Right ventricle myocardium inferior (tissue), 1 donor: ENCODE measurements at regions not wholly inside any gene's neighbourhood (a gene's known extent, or its start where the extent isn't known, plus 50 kb on each side); places are given as distances from the start of the nearest gene placed in this dataset.
"Not testable (repeated sequence)": the region's sequence is repeated elsewhere in the genome, so short reads cannot be mapped to it uniquely, and the experiment has no call there.

Source experiments
- ATAC-seq: fragments of 200-7000 bp; cut with Tn5 transposase; one replicate; pipeline ENCODE4 v1.9.1; 2020; ENCODE audit warnings: mild to moderate bottlenecking, moderate library complexity
- DNase-seq: peaks from one replicate; pipeline ENCODE4 v3.0.0; 2021; ENCODE audit errors: missing footprints
- intact Hi-C: fragments of 100-400 bp; cut with DNase I; formaldehyde crosslinking; loops from one replicate; pipeline ENCODE4 v1.11.0; 2022
- donor health status: DM: no; HTN: yes; CAD: no; lungs with severe emphysema.

- DNase-seq, ATAC-seq, intact Hi-C loops: not testable (repeated sequence)
Measured at GRCh38 chr16:29578898-29579297, 72.7 kb upstream of the NPIPB12 start.

- DNase-seq, intact Hi-C loops, ATAC-seq: not testable (repeated sequence)
Measured at GRCh38 chr16:29581764-29582163, 75.6 kb upstream of the NPIPB12 start.

GRCh38 chr16:29591919-29592318 is 71.1 kb upstream of the SPN start:
- ATAC-seq, DNase-seq, intact Hi-C loops: not testable (repeated sequence)

GRCh38 chr16:29594269-29594925 is 68.7 kb upstream of the SPN start:
- ATAC-seq (peak; percentile 89), DNase-seq (peak; percentile 88)
- intact Hi-C loops: not testable (repeated sequence)

- DNase-seq (peak; percentile 97), ATAC-seq (peak; percentile 97)
- intact Hi-C loops: not testable (repeated sequence)
Measured at GRCh38 chr16:29594926-29595838, 67.9 kb upstream of the SPN start.

- DNase-seq, ATAC-seq, intact Hi-C loops: not testable (repeated sequence)
Measured at GRCh38 chr16:29597030-29597429, 66.0 kb upstream of the SPN start.

- DNase-seq, ATAC-seq, intact Hi-C loops: not testable (repeated sequence)
Measured at GRCh38 chr16:29600111-29601000, 62.7 kb upstream of the SPN start.

- DNase-seq, intact Hi-C loops, ATAC-seq: not testable (repeated sequence)
Measured at GRCh38 chr16:29602247-29602625, 60.8 kb upstream of the SPN start.

GRCh38 chr16:29602683-29603088 is 60.4 kb upstream of the SPN start:
- ATAC-seq: peak; percentile 32
- DNase-seq, intact Hi-C loops: not testable (repeated sequence)

GRCh38 chr16:29604631-29605549 is 58.2 kb upstream of the SPN start:
- DNase-seq, intact Hi-C loops: not testable (repeated sequence)
- ATAC-seq: peak; percentile 9

- intact Hi-C loops, DNase-seq, ATAC-seq: not testable (repeated sequence)
Measured at GRCh38 chr16:29605593-29606205, 57.3 kb upstream of the SPN start.

GRCh38 chr16:29606669-29607427 is 56.2 kb upstream of the SPN start:
- ATAC-seq, DNase-seq, intact Hi-C loops: not testable (repeated sequence)

GRCh38 chr16:29607428-29607823 is 55.6 kb upstream of the SPN start:
- intact Hi-C loops, DNase-seq: not testable (repeated sequence)
- peak; percentile 63 for ATAC-seq

GRCh38 chr16:29612381-29613306 is 50.4 kb upstream of the SPN start:
- intact Hi-C loops: not testable (repeated sequence)
- peak; percentile 10 for ATAC-seq

More at GRCh38 chr16:29612381-29613306, 50.4 kb upstream of the SPN start:
- not testable (repeated sequence) for DNase-seq
